Large intestine (tissue), 3 donors: ENCODE measurements at regions not wholly inside any gene's neighbourhood (a gene's known extent, or its start where the extent isn't known, plus 50 kb on each side); places are given as distances from the start of the nearest gene placed in this dataset.

Experiments
- DNase-seq, 2 donors: peaks; one replicate each; pipeline versions ENCODE4 v3.0.0 to v3.0.0-alpha.2; 2013
- H3K27ac ChIP-seq: one replicate; pipeline ENCODE4 v1.5.1; 2013; ENCODE audit warnings: low read length
- H3K27me3 ChIP-seq: 2 replicates; pipeline ENCODE4 v1.6.1; 2013; ENCODE audit warnings: low read length; ENCODE audit not compliant: control insufficient read depth, insufficient read depth
- H3K36me3 ChIP-seq: 2 replicates; pipeline ENCODE4 v1.6.1; 2013; ENCODE audit warnings: low read length; ENCODE audit not compliant: control insufficient read depth, insufficient read depth
- H3K4me1 ChIP-seq: one replicate; pipeline ENCODE4 v1.6.1; 2013; ENCODE audit warnings: low read length; ENCODE audit not compliant: control insufficient read depth, insufficient read depth
- H3K4me3 ChIP-seq: one replicate; pipeline ENCODE4 v1.5.1; 2013; ENCODE audit warnings: low read length
- H3K9me3 ChIP-seq: one replicate; pipeline ENCODE4 v1.6.1; 2013; ENCODE audit warnings: mild to moderate bottlenecking, low read depth, low read length, moderate library complexity; ENCODE audit not compliant: control insufficient read depth
- WGBS: methylation state at CpG from one replicate; pipeline ENCODE4 v1.1.5; 2013; ENCODE audit warnings: low lambda C conversion rate; ENCODE audit not compliant: insufficient coverage; 5-methylcytosine and 5-hydroxymethylcytosine counted together

DNA sequence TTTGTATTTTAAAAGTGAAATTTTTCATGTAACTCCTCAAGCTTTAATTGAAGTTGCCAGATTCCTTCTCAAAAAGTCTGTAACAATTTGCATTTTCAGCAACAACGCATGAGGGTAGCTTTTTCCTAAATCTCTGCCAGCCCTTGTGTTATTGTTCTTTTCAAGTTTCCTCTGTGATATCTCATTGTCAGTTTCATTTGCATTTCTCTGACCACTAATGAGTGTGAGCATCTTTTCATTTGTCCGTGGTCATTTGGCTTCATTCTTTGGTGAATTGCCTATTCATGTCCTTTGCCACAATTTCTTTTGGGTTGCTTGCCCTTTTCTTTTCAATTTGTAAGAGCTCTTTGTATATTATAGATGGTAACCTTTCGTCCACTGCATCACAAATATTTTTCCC lies 68.0 kb upstream of the NKD1 start:
- Histone ChIP-seq H3K9me3 (no peaks in the 10 kb centered on the region), H3K27ac (no peak overlapping the region), H3K4me3 (no peak overlapping the region), H3K27me3 (no peaks in the 10 kb centered on the region), H3K4me1 (no peaks in the 10 kb centered on the region), H3K36me3 (no peaks in the 10 kb centered on the region)
- 71% methylated on average over 1 of the region's 3 CpGs for WGBS
- DNase-seq, result no peak

DNA sequence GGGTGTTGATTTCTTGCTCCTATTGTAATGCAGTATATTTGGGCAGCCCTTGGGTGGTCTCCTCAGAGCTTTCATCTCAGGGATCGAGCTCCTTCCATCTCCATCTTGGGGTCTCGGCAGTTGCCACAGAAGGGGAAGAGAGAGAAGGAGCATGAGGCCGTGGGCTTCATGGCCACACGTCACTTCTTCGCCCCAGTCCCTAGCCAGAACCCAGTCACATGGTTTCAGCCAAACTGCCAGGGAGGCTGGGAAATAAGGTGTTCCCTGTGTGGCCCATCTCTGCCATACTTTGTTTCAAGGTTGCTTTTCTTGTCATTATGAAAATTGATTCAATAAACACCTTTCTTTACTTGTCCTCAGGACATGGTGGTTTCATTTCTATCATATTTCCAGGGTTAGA lies 68.4 kb upstream of the NKD1 start:
- Histone ChIP-seq H3K27ac (no peak overlapping the region), H3K36me3 (no peaks in the 10 kb centered on the region), H3K4me1 (no peaks in the 10 kb centered on the region), H3K27me3 (no peaks in the 10 kb centered on the region), H3K4me3 (no peak overlapping the region), H3K9me3 (no peaks in the 10 kb centered on the region)
- WGBS, result no CpG with 5 or more reads among the region's 5 CpGs
- DNase-seq, result no peak

DNA sequence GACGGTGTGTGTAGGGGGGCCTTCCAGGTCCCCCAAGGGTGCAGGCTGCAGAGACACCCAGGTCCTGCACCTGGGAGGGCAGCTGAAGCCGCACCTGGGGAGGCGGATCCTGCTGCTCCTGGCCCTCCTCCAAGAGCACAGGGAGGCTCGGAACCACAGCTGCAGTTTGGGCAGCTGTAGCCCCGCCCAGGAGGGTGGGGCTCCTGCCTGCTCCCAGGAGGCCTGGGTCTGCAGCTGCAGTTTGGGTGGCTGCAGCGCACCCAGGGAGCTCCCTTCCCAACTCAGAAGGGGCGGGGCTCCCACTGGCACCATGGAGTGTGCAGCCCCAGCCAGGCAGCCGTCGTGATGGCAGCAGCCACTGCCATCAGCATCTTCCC lies 69.4 kb upstream of the NKD1 start:
- H3K27me3 ChIP-seq, result no peaks in the 10 kb centered on the region
- 83% methylated on average over 2 of the region's 9 CpGs for WGBS
- H3K9me3 ChIP-seq, result no peaks in the 10 kb centered on the region
- no peak overlapping the region for H3K4me3 ChIP-seq
- no peak overlapping the region for H3K27ac ChIP-seq
- no peaks in the 10 kb centered on the region for H3K36me3 ChIP-seq
- DNase-seq, result no peak
- H3K4me1 ChIP-seq, result no peaks in the 10 kb centered on the region

DNA sequence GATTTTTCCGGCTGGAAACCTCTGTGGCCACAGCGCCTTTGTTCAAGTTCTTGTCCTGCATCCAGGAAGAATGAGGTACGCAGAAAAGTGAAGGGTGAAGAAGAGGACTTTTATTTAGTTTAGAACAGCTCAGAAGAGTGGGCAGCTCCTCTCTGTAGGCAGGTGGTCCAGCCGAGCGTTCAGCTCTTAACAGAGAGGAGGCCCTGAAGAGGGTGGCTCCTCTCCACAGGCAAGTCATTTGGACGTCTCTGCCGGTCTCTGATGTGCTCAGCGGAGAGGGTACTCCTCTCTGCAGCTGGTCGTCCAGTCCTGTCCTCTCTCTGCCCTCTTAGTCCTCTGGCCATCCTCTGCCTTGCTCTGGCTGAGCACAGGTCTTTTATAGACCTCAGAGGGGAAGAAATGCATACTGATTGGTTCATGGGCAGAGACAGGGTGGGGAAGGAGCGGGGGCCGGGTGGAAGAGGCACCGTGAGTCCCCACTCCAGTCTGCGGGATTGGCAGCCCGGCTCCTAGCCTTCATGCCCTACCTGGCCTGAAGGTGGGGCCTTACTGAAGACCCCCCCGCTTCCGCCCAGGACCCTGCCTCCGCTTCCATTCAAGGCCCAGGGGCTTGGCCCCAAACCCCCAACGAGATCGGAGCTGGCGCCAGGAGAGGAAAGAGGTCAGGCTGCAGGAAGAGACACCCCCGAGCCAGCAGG lies 70.0 kb upstream of the NKD1 start:
- no peak overlapping the region for H3K4me3 ChIP-seq
- no peaks in the 10 kb centered on the region for H3K36me3 ChIP-seq
- no peaks in the 10 kb centered on the region for H3K4me1 ChIP-seq
- no peaks in the 10 kb centered on the region for H3K27me3 ChIP-seq
- no peak overlapping the region for H3K27ac ChIP-seq
- 60% methylated on average over 1 of the region's 21 CpGs for WGBS
- no peaks in the 10 kb centered on the region for H3K9me3 ChIP-seq
- no peak for DNase-seq

DNA sequence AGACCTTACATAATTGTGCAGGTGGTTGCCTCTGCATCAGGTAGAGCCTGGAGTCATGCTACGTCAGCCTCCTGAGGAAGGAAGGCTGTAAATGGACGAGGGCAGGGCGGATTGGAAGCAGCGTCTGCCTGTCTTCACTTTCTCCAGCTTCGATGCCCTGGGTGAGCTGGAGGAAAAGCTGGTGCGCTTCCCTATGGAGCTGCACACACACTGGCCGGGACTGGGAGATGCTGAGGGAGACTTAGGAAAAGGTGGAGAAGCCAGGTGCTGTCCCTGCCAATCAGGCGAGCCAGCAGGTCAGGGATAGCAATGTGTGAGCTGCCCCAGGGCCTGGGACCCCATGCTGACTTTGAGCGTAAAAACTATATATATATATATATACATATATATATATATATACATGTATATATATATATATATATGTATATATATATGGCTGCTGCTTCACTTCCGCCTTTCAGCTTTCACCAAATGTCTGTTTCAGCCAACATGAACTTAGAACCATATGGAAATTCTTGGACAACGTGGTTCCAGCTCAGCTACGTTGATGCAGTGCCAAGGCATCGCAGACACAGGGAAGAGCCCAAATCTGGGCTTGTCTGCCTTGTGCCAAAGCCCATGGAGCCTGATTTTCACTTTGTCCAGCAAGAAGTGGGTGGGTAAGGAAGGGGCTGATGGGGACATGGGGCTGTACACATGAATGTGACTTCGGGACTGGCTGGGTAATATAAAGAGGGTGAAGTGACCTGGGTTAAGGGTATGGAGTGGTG lies 71.5 kb upstream of the NKD1 start:
- no peaks in the 10 kb centered on the region for H3K36me3 ChIP-seq
- WGBS, result 57% methylated on average over 1 of the region's 14 CpGs
- no peaks in the 10 kb centered on the region for H3K4me1 ChIP-seq
- H3K27me3 ChIP-seq, result no peaks in the 10 kb centered on the region
- no peak for DNase-seq
- no peak overlapping the region for H3K4me3 ChIP-seq
- H3K27ac ChIP-seq, result no peak overlapping the region
- no peaks in the 10 kb centered on the region for H3K9me3 ChIP-seq

- WGBS, result no CpG with 5 or more reads among the region's 3 CpGs
- no peaks in the 10 kb centered on the region for H3K4me1 ChIP-seq
Measured at GRCh38 chr16:50475170-50475569, 73.0 kb upstream of the NKD1 start.

DNA sequence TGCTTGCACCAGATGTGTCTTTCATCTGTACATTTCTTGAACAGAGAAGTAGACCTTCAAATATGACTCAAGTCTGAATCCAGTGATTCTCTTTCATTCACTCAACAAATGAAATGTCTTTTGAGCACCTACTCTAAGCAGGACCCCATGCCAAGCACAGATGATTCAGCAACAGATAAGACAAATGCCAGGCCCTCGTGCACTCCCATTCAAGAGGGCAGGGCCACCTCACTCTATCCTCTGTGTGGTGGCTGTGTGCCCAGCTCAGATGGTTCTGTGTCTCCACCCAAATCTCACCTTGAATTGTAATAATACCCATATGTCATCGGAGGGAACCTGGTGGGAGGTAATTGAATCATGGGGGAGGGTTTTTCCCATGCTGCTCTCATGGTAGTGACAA lies 74.1 kb upstream of the NKD1 start:
- Histone ChIP-seq H3K36me3 (no peaks in the 10 kb centered on the region), H3K27ac (no peak overlapping the region), H3K4me1 (no peaks in the 10 kb centered on the region), H3K4me3 (no peak overlapping the region), H3K9me3 (no peaks in the 10 kb centered on the region), H3K27me3 (peaks cover 10% of the 10 kb centered on the region)
- DNase-seq, result no peak
- no CpG with 5 or more reads among the region's 2 CpGs for WGBS

More at GRCh38 chr16:50475170-50475569, 73.0 kb upstream of the NKD1 start:
- Histone ChIP-seq H3K36me3 (no peaks in the 10 kb centered on the region), H3K9me3 (no peaks in the 10 kb centered on the region), H3K27ac (no peak overlapping the region), H3K27me3 (peaks cover 1% of the 10 kb centered on the region), H3K4me3 (no peak overlapping the region)
- DNase-seq, result no peak

GRCh38 chr16:50473356-50473945 lies 74.7 kb upstream of the NKD1 start:
- H3K27me3 ChIP-seq, result peaks cover 17% of the 10 kb centered on the region
- no peaks in the 10 kb centered on the region for H3K9me3 ChIP-seq
- no peaks in the 10 kb centered on the region for H3K36me3 ChIP-seq
- H3K27ac ChIP-seq, result no peak overlapping the region
- no CpG with 5 or more reads among the region's 6 CpGs for WGBS
- no peak overlapping the region for H3K4me3 ChIP-seq
- no peak for DNase-seq
- H3K4me1 ChIP-seq, result peaks cover 5% of the 10 kb centered on the region

DNA sequence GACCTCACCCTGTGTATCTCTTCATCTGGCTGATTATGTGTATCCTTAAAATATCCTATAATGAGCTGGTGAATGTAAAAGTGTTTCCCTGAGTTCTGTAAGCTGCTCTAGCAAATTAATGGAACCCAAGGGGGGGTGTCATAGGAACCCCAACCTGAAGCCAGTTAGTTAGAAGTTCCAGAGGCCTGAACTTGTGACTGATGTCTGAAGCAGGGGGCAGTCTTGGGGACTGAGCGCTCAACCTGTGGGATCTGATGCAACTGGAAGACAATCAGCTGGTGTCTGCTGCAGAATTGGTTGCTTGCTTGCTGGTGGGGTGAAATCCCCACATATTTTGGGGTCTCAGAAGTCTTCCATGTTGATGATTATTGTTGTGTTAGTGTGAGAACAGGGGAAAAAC lies 75.7 kb upstream of the NKD1 start:
- Histone ChIP-seq H3K27me3 (peaks cover 22% of the 10 kb centered on the region), H3K27ac (no peak overlapping the region), H3K36me3 (no peaks in the 10 kb centered on the region), H3K4me3 (no peak overlapping the region), H3K9me3 (no peaks in the 10 kb centered on the region), H3K4me1 (peaks cover 7% of the 10 kb centered on the region)
- no CpG with 5 or more reads among the region's 1 CpG for whole genome bisulfite sequencing
- DNase-seq, result no peak

GRCh38 chr16:50470687-50471086 lies 77.5 kb upstream of the NKD1 start:
- Histone ChIP-seq H3K27me3 (peaks cover 25% of the 10 kb centered on the region), H3K36me3 (no peaks in the 10 kb centered on the region), H3K4me1 (peaks cover 7% of the 10 kb centered on the region), H3K4me3 (no peak overlapping the region), H3K9me3 (no peaks in the 10 kb centered on the region), H3K27ac (no peak overlapping the region)
- 100% methylated on average over 1 of the region's 3 CpGs for WGBS
- no peak for DNase-seq
